Mesendoderm (in vitro differentiated cells): ENCODE measurements at regions not wholly inside any gene's neighbourhood (a gene's known extent, or its start where the extent isn't known, plus 50 kb on each side); places are given as distances from the start of the nearest gene placed in this dataset.

Experiments used
- DNase-seq: peaks from one replicate; pipeline ENCODE4 v3.0.0; 2013
- H2AK5ac ChIP-seq: 2 replicates; pipeline ENCODE4 v1.6.1; 2013; ENCODE audit warnings: low read length, inconsistent platforms
- H2BK120ac ChIP-seq: 2 replicates; pipeline ENCODE4 v1.6.1; 2013; ENCODE audit warnings: low read depth, mild to moderate bottlenecking, low read length, moderate library complexity, mixed read lengths
- H2BK15ac ChIP-seq: replicated peaks from 2 replicates; pipeline ENCODE4 v1.6.1; 2013; ENCODE audit warnings: low read depth, mild to moderate bottlenecking, moderate library complexity
- H2BK5ac ChIP-seq: 2 replicates; pipeline ENCODE4 v1.6.1; 2013; ENCODE audit warnings: low read length, inconsistent platforms
- H3K18ac ChIP-seq: 2 replicates; pipeline ENCODE4 v1.6.1; 2013; ENCODE audit warnings: mild to moderate bottlenecking, low read length, mixed read lengths
- H3K23ac ChIP-seq: one replicate; pipeline ENCODE4 v1.6.1; 2013; ENCODE audit warnings: low read length
- H3K27ac ChIP-seq: 2 replicates; pipeline ENCODE4 v1.5.1; 2013; ENCODE audit warnings: low read depth, mild to moderate bottlenecking, inconsistent platforms, low read length, moderate library complexity
- H3K27me3 ChIP-seq: 2 replicates; pipeline ENCODE4 v1.6.1; 2013; ENCODE audit warnings: low read length, control low read depth, mild to moderate bottlenecking, inconsistent platforms; ENCODE audit not compliant: insufficient read depth, poor library complexity
- H3K36me3 ChIP-seq: 2 replicates; pipeline ENCODE4 v1.6.1; 2013; ENCODE audit warnings: low read length, inconsistent platforms; ENCODE audit not compliant: control insufficient read depth, insufficient read depth
- H3K4ac ChIP-seq: one replicate; pipeline ENCODE4 v1.6.1; 2013; ENCODE audit warnings: low read depth, mild to moderate bottlenecking, low read length, moderate library complexity
- H3K4me1 ChIP-seq: 2 replicates; pipeline ENCODE4 v1.6.1; 2013; ENCODE audit warnings: low read depth, low read length, inconsistent platforms; ENCODE audit not compliant: control insufficient read depth
- H3K4me2 ChIP-seq: 2 replicates; pipeline ENCODE4 v1.6.1; 2013; ENCODE audit warnings: low read length
- H3K4me3 ChIP-seq: 2 replicates; pipeline ENCODE4 v1.5.1; 2013; ENCODE audit warnings: mild to moderate bottlenecking, low read length
- H3K56ac ChIP-seq: one replicate; pipeline ENCODE4 v1.6.1; 2013; ENCODE audit warnings: low read length
- H3K79me1 ChIP-seq: 2 replicates; pipeline ENCODE4 v1.6.1; 2013; ENCODE audit warnings: low read length, inconsistent platforms
- H3K79me2 ChIP-seq: 2 replicates; pipeline ENCODE4 v1.6.1; 2013; ENCODE audit warnings: mild to moderate bottlenecking, low read length; ENCODE audit not compliant: control insufficient read depth, insufficient read depth
- H3K9ac ChIP-seq: 2 replicates; pipeline ENCODE4 v1.6.1; 2013; ENCODE audit warnings: low read length, inconsistent platforms
- H4K5ac ChIP-seq: one replicate; pipeline ENCODE4 v1.6.1; 2013; ENCODE audit warnings: low read length
- H4K8ac ChIP-seq: one replicate; pipeline ENCODE4 v1.6.1; 2013; ENCODE audit warnings: low read depth, mild to moderate bottlenecking, control low read depth, low read length, moderate library complexity
- WGBS: extraction: QIAGEN DNeasy Blood & Tissue Kit; methylation state at CpG from one replicate; pipeline ENCODE4 v1.1.7; 2013; ENCODE audit warnings: low lambda C conversion rate, missing lambda C conversion rate; ENCODE audit not compliant: insufficient coverage; ENCODE audit errors: extremely low coverage; 5-methylcytosine and 5-hydroxymethylcytosine counted together

GRCh38 chr3:44000586-44000985 lies 241.1 kb upstream of the TOPAZ1 start:
- H3K4me1 ChIP-seq = no peaks in the 10 kb centered on the region
- H2BK120ac ChIP-seq = no peak overlapping the region
- DNase-seq = no peak

GRCh38 chr3:44001072-44001471 lies 240.6 kb upstream of the TOPAZ1 start:
- H3K9ac ChIP-seq = no peak overlapping the region
- no peak overlapping the region for H4K5ac ChIP-seq
- H3K27ac ChIP-seq = no peak overlapping the region
- WGBS = no CpG with 5 or more reads among the region's 3 CpGs
- no peak overlapping the region for H3K23ac ChIP-seq
- H3K36me3 ChIP-seq = no peaks in the 10 kb centered on the region
- no peak overlapping the region for H3K18ac ChIP-seq
- no peak overlapping the region for H2BK5ac ChIP-seq
- H3K79me1 ChIP-seq = no peaks in the 10 kb centered on the region
- H3K4ac ChIP-seq = no peak overlapping the region
- no peak for DNase-seq
- no peak overlapping the region for H2AK5ac ChIP-seq
- H3K4me2 ChIP-seq = no peak overlapping the region
- no peak overlapping the region for H2BK120ac ChIP-seq
- no peaks in the 10 kb centered on the region for H3K79me2 ChIP-seq
- no peak overlapping the region for H3K56ac ChIP-seq
- H2BK15ac ChIP-seq = no peak overlapping the region
- H3K4me1 ChIP-seq = no peaks in the 10 kb centered on the region
- H3K4me3 ChIP-seq = no peak overlapping the region
- peaks cover 12% of the 10 kb centered on the region for H3K27me3 ChIP-seq
- H4K8ac ChIP-seq = no peak overlapping the region

More at GRCh38 chr3:44000586-44000985, 241.1 kb upstream of the TOPAZ1 start:
- Histone ChIP-seq H3K9ac (no peak overlapping the region), H4K5ac (no peak overlapping the region), H2AK5ac (no peak overlapping the region), H3K18ac (no peak overlapping the region), H3K56ac (no peak overlapping the region), H4K8ac (no peak overlapping the region), H3K23ac (no peak overlapping the region), H3K36me3 (no peaks in the 10 kb centered on the region), H3K4me2 (no peak overlapping the region), H3K4me3 (no peak overlapping the region), H3K79me2 (no peaks in the 10 kb centered on the region), H2BK15ac (no peak overlapping the region), H3K79me1 (no peaks in the 10 kb centered on the region), H3K27ac (no peak overlapping the region), H3K27me3 (peaks cover 16% of the 10 kb centered on the region), H3K4ac (no peak overlapping the region), H2BK5ac (no peak overlapping the region)
- no CpG with 5 or more reads among the region's 3 CpGs for WGBS

DNA sequence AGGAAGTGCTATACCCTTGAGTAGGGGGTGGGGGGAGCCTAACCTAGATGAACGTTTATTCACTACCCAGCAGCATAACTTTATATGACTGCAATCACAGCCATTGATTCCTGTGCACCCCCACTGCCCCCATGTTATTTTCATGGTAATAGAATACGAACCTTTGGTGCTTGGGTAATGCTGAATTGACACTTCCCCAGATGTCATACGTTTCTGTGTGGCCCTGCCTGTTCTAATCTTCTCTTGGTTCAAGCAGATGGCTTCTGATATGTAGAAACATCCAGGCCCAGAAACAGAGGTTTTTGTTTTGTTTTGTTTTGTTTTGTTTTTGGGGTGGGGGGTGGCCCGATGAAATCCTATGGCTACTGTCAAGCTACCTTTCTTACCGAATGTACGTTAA lies 237.9 kb upstream of the TOPAZ1 start:
- Histone ChIP-seq H3K4ac (no peak overlapping the region), H2AK5ac (no peak overlapping the region), H3K27me3 (peaks cover 4% of the 10 kb centered on the region), H2BK5ac (no peak overlapping the region), H3K79me2 (no peaks in the 10 kb centered on the region), H3K23ac (no peak overlapping the region), H2BK15ac (no peak overlapping the region), H3K79me1 (no peaks in the 10 kb centered on the region), H2BK120ac (no peak overlapping the region), H3K56ac (no peak overlapping the region), H3K27ac (no peak overlapping the region), H3K18ac (no peak overlapping the region), H3K4me1 (no peaks in the 10 kb centered on the region), H3K36me3 (no peaks in the 10 kb centered on the region), H3K9ac (no peak overlapping the region), H4K5ac (no peak overlapping the region), H3K4me2 (no peak overlapping the region), H4K8ac (no peak overlapping the region), H3K4me3 (no peak overlapping the region)
- DNase-seq = no peak
- no CpG with 5 or more reads among the region's 6 CpGs for WGBS

- Histone ChIP-seq H3K36me3 (no peaks in the 10 kb centered on the region), H3K79me1 (no peaks in the 10 kb centered on the region), H3K18ac (no peak overlapping the region), H3K9ac (no peak overlapping the region), H3K27ac (no peak overlapping the region), H2BK5ac (no peak overlapping the region), H3K4ac (no peak overlapping the region), H2BK120ac (no peak overlapping the region), H3K23ac (no peak overlapping the region), H3K4me3 (no peak overlapping the region), H2BK15ac (no peak overlapping the region), H3K79me2 (no peaks in the 10 kb centered on the region), H3K4me1 (no peaks in the 10 kb centered on the region), H3K27me3 (no peaks in the 10 kb centered on the region), H2AK5ac (no peak overlapping the region), H3K56ac (no peak overlapping the region), H4K5ac (no peak overlapping the region), H4K8ac (no peak overlapping the region), H3K4me2 (no peak overlapping the region)
- no peak for DNase-seq
- WGBS = no CpG with 5 or more reads among the region's 10 CpGs
Measured at GRCh38 chr3:44011680-44012079, 230.0 kb upstream of the TOPAZ1 start.

GRCh38 chr3:44012160-44012899 lies 229.4 kb upstream of the TOPAZ1 start:
- no peak overlapping the region for H2BK15ac ChIP-seq
- no peak overlapping the region for H3K18ac ChIP-seq
- no peak overlapping the region for H3K9ac ChIP-seq
- no peak overlapping the region for H3K4me3 ChIP-seq
- no peak overlapping the region for H2BK120ac ChIP-seq
- H3K4me2 ChIP-seq = no peak overlapping the region
- H3K79me2 ChIP-seq = no peaks in the 10 kb centered on the region
- no peak overlapping the region for H3K23ac ChIP-seq
- H2AK5ac ChIP-seq = no peak overlapping the region
- no peaks in the 10 kb centered on the region for H3K36me3 ChIP-seq
- H3K27me3 ChIP-seq = no peaks in the 10 kb centered on the region
- H4K8ac ChIP-seq = no peak overlapping the region
- no peak overlapping the region for H3K4ac ChIP-seq
- no peak overlapping the region for H2BK5ac ChIP-seq
- DNase-seq = no peak
- H3K56ac ChIP-seq = no peak overlapping the region
- no peak overlapping the region for H3K27ac ChIP-seq
- no CpG with 5 or more reads among the region's 13 CpGs for WGBS
- no peaks in the 10 kb centered on the region for H3K4me1 ChIP-seq
- no peak overlapping the region for H4K5ac ChIP-seq
- no peaks in the 10 kb centered on the region for H3K79me1 ChIP-seq

DNA sequence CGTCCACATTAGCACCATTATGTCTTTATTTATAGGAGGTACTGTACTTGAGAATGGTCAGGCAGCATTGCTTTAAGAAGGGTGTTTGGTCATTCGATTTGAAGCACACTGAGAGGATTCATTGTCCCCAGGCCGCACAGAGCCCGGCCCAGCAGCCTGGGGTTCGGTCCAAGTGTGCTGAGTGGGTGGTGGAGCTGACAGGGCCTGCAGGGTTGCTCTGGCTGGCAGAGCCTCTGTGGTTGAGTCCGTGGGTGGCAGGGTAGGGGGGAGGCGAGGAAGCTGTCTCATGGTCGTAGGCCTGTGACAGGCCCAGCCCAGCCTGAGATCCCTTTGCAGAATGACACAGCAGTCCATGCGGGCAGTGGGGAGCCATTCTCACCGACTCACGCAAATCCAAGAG lies 227.7 kb upstream of the TOPAZ1 start:
- Histone ChIP-seq H3K79me2 (no peaks in the 10 kb centered on the region), H4K8ac (no peak overlapping the region), H2BK120ac (no peak overlapping the region), H3K18ac (no peak overlapping the region), H3K27me3 (no peaks in the 10 kb centered on the region), H3K4me1 (no peaks in the 10 kb centered on the region), H3K4ac (no peak overlapping the region), H4K5ac (no peak overlapping the region), H3K79me1 (no peaks in the 10 kb centered on the region), H2BK5ac (no peak overlapping the region), H3K9ac (no peak overlapping the region), H2BK15ac (no peak overlapping the region), H3K27ac (no peak overlapping the region), H3K4me2 (no peak overlapping the region), H3K4me3 (no peak overlapping the region), H3K23ac (no peak overlapping the region), H3K56ac (no peak overlapping the region), H2AK5ac (no peak overlapping the region), H3K36me3 (no peaks in the 10 kb centered on the region)
- no peak for DNase-seq
- no CpG with 5 or more reads among the region's 11 CpGs for WGBS
